AG10803 (cell line): ENCODE measurements at regions not wholly inside any gene's neighbourhood (a gene's known extent, or its start where the extent isn't known, plus 50 kb on each side); places are given as distances from the start of the nearest gene placed in this dataset.

Experiments used
- DNase-seq: peaks from one replicate; pipeline ENCODE4 v3.0.0; 2010; ENCODE audit warnings: low read depth
- H3K4me3 ChIP-seq: 2 replicates; pipeline ENCODE4 v1.5.1; 2011; ENCODE audit warnings: mild to moderate bottlenecking, low read length, control low read depth
- TF ChIP-seq, protein P1 (sequence below): conservative IDR thresholded peaks from 2 replicates; pipeline ENCODE4 v1.5.1; 2011; ENCODE audit warnings: mild to moderate bottlenecking, low read length, control low read depth, inconsistent platforms

DNA sequence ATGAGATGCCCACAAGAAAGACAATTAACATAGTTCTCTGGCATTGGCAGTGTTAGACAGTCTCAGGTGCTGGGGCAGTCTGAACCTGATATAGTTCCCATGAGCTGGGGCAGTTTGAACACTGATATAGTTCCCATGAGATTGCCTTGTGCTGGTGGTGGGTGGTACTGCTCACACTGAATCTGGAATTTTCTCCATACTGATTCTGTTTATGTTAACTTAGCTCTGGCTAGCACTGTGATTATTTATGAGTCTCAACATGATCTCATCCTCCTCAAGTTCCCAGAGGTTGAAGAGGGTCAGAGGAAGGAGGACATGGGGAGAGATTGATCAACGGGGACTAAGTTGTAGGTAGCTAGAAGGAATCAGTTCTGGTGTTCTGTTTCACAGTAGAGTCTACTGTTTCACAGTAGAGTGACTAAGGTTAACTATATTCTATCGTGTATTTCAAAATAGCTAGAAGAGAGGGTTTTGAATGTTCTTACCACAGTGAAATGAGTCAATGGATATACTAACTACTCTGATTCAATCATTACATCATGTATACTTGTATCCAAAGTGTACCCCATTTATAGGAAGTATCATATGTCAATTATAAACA lies 379.9 kb downstream of the ADAM29 start:
- DNase-seq = peak; percentile 16
- TF ChIP-seq, protein P1, sequence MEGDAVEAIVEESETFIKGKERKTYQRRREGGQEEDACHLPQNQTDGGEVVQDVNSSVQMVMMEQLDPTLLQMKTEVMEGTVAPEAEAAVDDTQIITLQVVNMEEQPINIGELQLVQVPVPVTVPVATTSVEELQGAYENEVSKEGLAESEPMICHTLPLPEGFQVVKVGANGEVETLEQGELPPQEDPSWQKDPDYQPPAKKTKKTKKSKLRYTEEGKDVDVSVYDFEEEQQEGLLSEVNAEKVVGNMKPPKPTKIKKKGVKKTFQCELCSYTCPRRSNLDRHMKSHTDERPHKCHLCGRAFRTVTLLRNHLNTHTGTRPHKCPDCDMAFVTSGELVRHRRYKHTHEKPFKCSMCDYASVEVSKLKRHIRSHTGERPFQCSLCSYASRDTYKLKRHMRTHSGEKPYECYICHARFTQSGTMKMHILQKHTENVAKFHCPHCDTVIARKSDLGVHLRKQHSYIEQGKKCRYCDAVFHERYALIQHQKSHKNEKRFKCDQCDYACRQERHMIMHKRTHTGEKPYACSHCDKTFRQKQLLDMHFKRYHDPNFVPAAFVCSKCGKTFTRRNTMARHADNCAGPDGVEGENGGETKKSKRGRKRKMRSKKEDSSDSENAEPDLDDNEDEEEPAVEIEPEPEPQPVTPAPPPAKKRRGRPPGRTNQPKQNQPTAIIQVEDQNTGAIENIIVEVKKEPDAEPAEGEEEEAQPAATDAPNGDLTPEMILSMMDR = no peak
- no peak overlapping the region for H3K4me3 ChIP-seq

DNA sequence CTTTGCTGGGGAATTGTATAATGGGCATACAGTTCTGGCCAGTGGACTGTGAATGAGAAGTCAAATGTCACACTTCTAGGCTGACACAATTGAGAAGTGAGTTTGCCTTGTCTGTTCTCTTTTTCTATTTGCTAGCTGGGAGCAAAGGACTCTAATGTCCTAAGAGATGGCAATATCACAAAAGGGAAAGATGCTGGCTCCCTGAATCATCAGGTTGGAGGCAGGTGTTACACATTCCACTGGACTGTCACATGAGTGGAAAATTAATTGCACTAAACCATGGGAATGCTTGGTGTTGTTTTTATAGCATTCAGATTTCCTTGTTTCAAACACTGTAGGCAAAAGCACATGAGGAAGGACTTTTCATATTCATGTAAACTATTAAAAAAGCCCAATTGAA lies 388.3 kb downstream of the ADAM29 start:
- TF ChIP-seq, protein P1 = no peak
- H3K4me3 ChIP-seq = no peak overlapping the region
- no peak for DNase-seq

DNA sequence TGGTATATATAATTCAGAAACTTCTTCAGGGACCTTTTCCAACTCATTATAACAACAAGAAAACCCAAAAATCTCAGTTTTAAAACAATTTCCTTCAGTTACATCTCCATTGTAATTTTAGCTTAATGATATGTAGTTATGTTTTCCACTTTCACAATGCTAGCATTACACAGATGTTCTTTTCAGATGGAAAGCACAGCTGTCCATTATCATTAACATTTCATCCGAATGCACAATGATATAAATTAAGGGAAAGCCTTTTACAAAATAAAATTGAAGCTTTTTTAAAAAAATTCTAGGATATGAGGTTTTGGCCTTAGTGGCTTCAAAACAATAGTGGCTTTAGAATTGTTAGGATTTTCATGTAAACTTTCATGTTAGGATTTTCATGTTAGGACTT lies 389.2 kb downstream of the ADAM29 start:
- TF ChIP-seq, protein P1 = no peak
- no peak overlapping the region for H3K4me3 ChIP-seq
- DNase-seq = no peak

DNA sequence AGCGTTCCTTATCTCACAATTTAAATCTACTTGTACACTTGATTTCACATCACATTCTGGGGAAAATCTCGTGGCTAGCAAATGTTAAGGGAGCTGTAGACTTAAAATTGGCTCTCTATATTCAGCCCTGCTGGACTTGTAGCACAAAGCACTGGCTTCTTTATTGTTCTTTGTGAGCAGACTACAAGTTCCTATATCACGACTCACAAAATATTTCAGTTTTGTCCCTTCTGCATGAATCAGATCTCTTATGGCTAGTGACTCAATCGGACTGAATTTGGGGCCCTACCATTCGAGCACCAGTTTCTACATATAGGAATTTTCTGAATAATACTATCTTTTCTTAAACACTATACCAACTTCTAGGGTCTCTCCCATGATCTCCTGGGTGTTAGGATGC lies 390.1 kb downstream of the ADAM29 start:
- TF ChIP-seq, protein P1 = no peak
- H3K4me3 ChIP-seq = no peak overlapping the region
- DNase-seq = peak; percentile 47

DNA sequence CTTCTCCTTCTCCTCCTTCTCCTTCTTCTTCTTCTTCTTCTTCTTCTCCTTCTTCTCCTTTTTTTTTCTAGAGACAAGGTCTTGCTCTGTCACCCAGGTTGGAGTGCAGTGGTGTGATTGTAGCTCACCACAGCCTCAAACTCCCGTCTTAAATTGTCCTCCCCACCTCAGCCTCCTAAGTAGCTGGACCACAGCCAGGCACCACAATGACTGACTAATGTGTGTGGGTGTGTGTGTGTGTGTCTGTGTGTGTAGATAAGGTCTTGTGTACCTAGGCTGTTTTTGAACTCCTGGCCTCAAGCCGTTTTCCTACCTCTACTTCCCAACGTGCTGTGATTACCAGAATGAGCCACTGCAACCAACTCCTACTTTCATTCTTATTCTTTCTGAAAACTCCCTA lies 390.9 kb downstream of the ADAM29 start:
- H3K4me3 ChIP-seq = no peak overlapping the region
- TF ChIP-seq, protein P1 = no peak
- no peak for DNase-seq

DNA sequence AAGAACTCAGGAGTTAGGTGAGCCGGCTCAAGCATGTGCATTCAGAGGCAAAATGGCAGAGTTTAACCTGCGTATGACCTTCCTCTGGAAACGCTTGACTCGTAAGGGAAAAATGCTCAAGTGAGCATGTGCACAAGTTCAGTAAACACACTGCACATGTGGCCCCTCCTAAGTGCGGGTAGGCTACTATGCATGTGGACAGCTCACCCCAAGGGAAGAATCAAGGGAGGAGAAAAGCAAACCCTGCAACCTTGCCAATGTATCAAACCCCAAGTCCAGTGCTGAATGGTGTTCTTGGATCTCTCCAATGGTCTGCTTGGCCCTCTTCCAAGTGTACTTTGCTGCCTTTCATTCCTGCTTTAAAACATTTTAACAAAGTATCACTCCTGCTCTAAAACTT lies 407.1 kb downstream of the ADAM29 start:
- no peak overlapping the region for H3K4me3 ChIP-seq
- TF ChIP-seq, protein P1 = no peak
- no peak for DNase-seq

DNA sequence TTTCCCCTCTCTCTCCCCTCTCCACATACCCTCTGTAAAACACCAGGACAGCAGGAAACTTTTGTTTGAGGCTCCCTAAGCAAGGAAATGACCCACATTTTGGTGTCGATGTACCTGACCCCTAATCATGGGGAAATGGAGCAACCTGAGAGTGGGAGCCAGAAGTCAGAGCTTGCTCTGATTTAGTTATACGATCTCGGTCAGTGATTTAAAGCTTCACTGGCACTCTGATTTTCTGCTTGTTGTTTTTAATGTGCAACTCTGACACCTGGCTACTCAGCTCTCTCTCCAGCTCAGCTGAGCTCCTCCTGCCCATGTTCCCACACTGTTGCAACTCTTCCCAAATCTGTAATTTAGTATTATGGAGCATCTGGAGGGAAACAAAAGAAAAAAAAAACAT lies 408.6 kb downstream of the ADAM29 start:
- no peak overlapping the region for H3K4me3 ChIP-seq
- TF ChIP-seq, protein P1 = no peak
- no peak for DNase-seq
